ENCODE measurements at regions not wholly inside any gene's neighbourhood (a gene's known extent, or its start where the extent isn't known, plus 50 kb on each side); places are given as distances from the start of the nearest gene placed in this dataset.

DNA sequence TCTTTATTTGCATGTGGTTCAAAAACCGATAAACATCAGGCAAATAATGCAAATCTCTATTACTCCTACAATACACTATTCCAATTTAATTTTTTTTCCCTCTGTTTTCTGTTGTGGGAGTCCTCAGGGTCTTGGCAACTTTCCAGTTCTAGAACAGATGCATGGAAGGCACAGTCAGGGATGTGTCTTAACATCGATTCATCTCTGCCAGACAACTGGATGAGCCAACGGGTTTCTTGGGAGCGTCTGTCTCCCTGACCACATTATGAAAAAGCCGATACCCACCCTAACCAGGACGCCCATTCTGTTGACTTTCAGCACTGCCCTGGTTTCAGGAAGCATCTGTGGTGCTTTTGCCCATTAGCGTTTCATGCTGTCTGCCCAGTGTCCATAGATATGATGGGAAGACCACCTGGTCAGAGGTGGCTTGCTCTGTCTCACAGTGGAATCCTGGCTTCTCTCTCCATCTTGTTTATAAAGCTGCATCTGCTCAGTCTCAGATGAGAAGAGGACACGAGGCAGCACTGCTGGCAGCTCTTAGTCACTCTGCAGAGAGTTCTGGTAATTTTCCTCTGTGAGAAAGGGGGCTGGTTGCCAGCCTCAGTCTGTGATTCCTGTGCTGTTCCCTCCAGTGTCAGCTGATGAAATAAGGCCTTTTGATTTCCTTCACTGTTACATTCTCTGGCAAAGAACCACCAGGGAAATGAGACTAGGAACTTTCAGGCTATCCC, 57.9 kb upstream of the KCNE4 start:
- DNase-seq (ENCODE audit: low read depth), result peak; percentile 45

DNA sequence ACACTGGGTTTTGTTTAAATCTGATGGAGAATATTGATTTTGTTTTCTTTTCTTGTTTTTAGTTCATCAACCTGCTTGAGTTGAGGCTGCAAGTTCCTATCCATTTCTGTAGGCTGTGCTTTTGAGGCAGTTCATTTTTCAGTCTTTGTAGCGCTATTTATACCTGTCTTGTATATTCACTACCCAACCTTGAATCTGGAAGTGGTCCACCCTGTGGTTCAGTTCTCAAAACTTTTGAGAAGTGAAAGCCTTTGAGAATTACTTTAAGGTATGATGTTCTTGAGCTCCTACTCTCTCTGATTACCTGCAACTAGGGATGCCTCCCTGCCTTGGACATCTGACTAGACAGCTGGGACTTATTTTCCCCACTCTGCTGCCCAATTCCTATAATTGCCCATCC, 53.5 kb upstream of the KCNE4 start:
- no peak for DNase-seq (ENCODE audit: low read depth)

DNA sequence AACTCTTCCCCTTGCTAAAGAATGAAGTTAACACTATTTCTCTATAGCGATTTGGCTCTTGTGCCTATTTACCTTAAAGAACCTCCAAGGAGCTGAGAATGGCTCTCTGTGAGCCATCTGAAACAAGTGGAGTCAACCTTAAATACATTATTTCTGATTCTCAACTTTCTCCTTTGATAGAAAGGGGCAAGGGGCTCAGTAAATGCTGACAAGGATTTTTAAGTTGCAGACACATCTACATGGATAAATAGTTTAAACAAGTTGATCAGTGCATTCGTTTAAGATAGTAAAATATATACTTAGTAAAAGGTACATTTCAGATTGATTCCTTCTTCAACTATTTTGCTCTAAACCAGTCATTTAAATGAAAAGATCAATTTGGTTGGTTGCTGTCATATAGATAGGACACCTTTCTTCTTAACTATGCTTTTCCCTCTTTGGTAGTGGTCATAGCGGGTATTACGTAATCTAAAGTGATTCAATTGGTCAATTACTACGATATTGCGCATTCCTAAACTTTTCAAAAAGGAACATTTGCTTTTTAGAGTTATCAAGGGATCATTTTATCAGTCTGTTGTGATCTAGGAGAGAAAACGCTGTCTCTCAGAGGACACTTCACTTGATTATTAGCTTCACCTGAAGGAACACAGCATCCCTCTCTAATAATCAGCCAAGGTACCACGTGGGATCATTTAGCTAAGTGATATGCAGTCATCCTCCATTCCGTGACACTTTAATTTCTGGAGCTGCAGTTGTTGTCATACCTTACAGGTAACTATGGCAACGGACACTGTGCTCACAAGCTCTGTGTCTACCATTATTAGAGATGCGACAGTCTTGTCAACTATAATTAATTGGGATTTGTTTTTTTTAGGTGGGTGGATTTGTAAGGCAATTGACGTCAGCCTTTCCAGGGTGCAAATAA, 50.9 kb upstream of the KCNE4 start:
- no peak for DNase-seq (ENCODE audit: low read depth)

DNA sequence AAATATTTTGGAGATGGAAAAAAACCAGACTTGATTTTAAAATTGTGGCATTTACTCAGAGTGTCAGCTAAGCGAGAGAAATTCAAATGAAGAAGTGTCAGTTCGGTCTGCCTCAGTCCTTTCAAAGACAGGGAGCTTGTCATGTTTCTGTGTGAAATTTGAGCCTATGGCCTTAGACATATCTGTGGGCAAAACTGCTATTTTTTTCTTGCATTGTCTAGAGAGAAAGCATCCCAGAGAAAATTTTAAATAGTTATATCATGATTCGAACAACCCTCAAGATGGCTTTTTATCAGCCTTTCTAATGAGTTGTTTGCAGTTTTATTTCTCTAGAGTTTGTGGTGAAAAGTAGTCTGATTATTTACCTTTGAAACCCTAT, 50.2 kb upstream of the KCNE4 start:
- no peak for DNase-seq (ENCODE audit: low read depth)
